SK-N-SH (cell line): ENCODE measurements at regions not wholly inside any gene's neighbourhood (a gene's known extent, or its start where the extent isn't known, plus 50 kb on each side); places are given as distances from the start of the nearest gene placed in this dataset.

Source experiments
- CTCF ChIA-PET: fragments of 300-600, 350-600 bp; formaldehyde crosslinking; extraction: SDS; loops from one replicate; lab custom pipeline; 2021; lab: Yijun Ruan, JAX
- POLR2A ChIA-PET: fragments of 350-600 bp; sonication (Branson Sonifier 250); formaldehyde crosslinking; extraction: SDS; loops from one replicate; lab custom pipeline; 2020; ENCODE audit warnings: antibody characterized with exemption, inconsistent platforms; lab: Yijun Ruan, JAX
- DNase-seq: peaks from one replicate; pipeline ENCODE4 v3.0.0; 2012
- H2AFZ ChIP-seq: fragments of 200-600 bp; sonication (generic); 2 replicates; pipeline ENCODE4 v1.8.1; 2016; ENCODE audit warnings: antibody characterized with exemption, mild to moderate bottlenecking, low read depth
- H3F3A ChIP-seq: fragments of 200-600 bp; sonication (generic); replicated peaks from 2 replicates; pipeline ENCODE3; 2016; ENCODE audit warnings: antibody characterized with exemption, mild to moderate bottlenecking; ENCODE audit not compliant: insufficient read depth
- H3K27ac ChIP-seq, 2 experiments: fragments of 200-500 bp in 1 of 2; fragments of 200-600 bp in 1 of 2; sonication (Bioruptor generic) in 1 of 2; sonication (generic), shearing (Covaris generic) in 1 of 2; 2 replicates each; pipeline versions ENCODE4 v1.5.1 to v1.6.1; 2014 to 2016; ENCODE audit warnings: low read depth in 2 of 2, inconsistent platforms in 1 of 2, low read length in 1 of 2, mild to moderate bottlenecking in 1 of 2, mixed read lengths in 1 of 2
- H3K27me3 ChIP-seq: fragments of 200-600 bp; sonication (generic), shearing (Covaris generic); 2 replicates; pipeline ENCODE4 v1.6.1; 2016; ENCODE audit warnings: mixed run types; ENCODE audit not compliant: insufficient read depth
- H3K36me3 ChIP-seq, 2 experiments: fragments of 200-500 bp in 1 of 2; fragments of 200-600 bp in 1 of 2; sonication (Bioruptor generic) in 1 of 2; sonication (generic) in 1 of 2; replicated peaks in 1 of 2; 2 replicates each; pipeline versions ENCODE3 to v1.5.1; 2014 to 2016; ENCODE audit warnings: low read length in 1 of 2, mild to moderate bottlenecking in 1 of 2; ENCODE audit not compliant: insufficient read depth in 2 of 2, control insufficient read depth in 1 of 2
- H3K4me1 ChIP-seq, 2 experiments: fragments of 200-500 bp in 1 of 2; fragments of 200-600 bp in 1 of 2; sonication (Bioruptor generic) in 1 of 2; sonication (generic), shearing (Covaris generic) in 1 of 2; 2 replicates each; pipeline versions ENCODE4 v1.5.1 to v1.6.1; 2014 to 2016; ENCODE audit warnings: low read depth in 1 of 2, low read length in 1 of 2, mixed run types in 1 of 2; ENCODE audit not compliant: insufficient read depth in 2 of 2, control insufficient read depth in 1 of 2
- H3K4me2 ChIP-seq: fragments of 200-600 bp; sonication (generic), shearing (Covaris generic); 2 replicates; pipeline ENCODE4 v1.6.1; 2017; ENCODE audit warnings: mixed run types
- H3K4me3 ChIP-seq, 2 experiments: fragments of 200-500 bp in 1 of 2; fragments of 200-600 bp in 1 of 2; sonication (Bioruptor generic) in 1 of 2; sonication (generic), shearing (Covaris generic) in 1 of 2; 2 replicates each; pipeline versions ENCODE4 v1.5.1 to v1.8.1; 2014 to 2016; ENCODE audit warnings: low read depth in 2 of 2, inconsistent platforms in 1 of 2, low read length in 1 of 2, mild to moderate bottlenecking in 1 of 2, mixed read lengths in 1 of 2, moderate library complexity in 1 of 2
- H3K79me2 ChIP-seq: fragments of 200-600 bp; sonication (generic); 2 replicates; pipeline ENCODE4 v1.8.1; 2017; ENCODE audit warnings: mild to moderate bottlenecking; ENCODE audit not compliant: insufficient read depth
- H3K9ac ChIP-seq: fragments of 200-600 bp; sonication (generic); 2 replicates; pipeline ENCODE4 v1.6.1; 2017; ENCODE audit warnings: mixed run types
- H3K9me2 ChIP-seq: fragments of 200-600 bp; sonication (generic); 2 replicates; pipeline ENCODE4 v1.6.1; 2017; ENCODE audit warnings: mixed run types
- H3K9me3 ChIP-seq: fragments of 200-600 bp; sonication (generic); 2 replicates; pipeline ENCODE4 v1.6.1; 2017; ENCODE audit warnings: mixed run types, mild to moderate bottlenecking, moderate library complexity
- H4K20me1 ChIP-seq: fragments of 200-600 bp; sonication (generic); 2 replicates; pipeline ENCODE4 v1.6.1; 2017; ENCODE audit warnings: mild to moderate bottlenecking, mixed run types; ENCODE audit not compliant: insufficient read depth
- EP300 ChIP-seq, 2 experiments: IDR thresholded peaks; 2 replicates each; pipeline versions ENCODE4 v1.4.0 to v1.6.1; 2012; ENCODE audit warnings: borderline replicate concordance in 1 of 2, low read depth in 1 of 2, low read length in 1 of 2
- FOSL2 ChIP-seq: IDR thresholded peaks from 2 replicates; pipeline ENCODE4 v1.4.0; 2012; ENCODE audit warnings: low read depth, mild to moderate bottlenecking, moderate library complexity, borderline replicate concordance
- FOXJ3 ChIP-seq: sonication (generic); formaldehyde crosslinking; IDR thresholded peaks from 2 replicates; pipeline ENCODE4 v1.5.1; 2020; ENCODE audit warnings: mild to moderate bottlenecking, missing genetic modification reagents
- FOXM1 ChIP-seq: IDR thresholded peaks from 2 replicates; pipeline ENCODE4 v1.4.0; 2012; ENCODE audit warnings: low read depth, mild to moderate bottlenecking
- GABPA ChIP-seq: IDR thresholded peaks from 2 replicates; pipeline ENCODE4 v1.4.0; 2012; ENCODE audit warnings: low read depth, mild to moderate bottlenecking
- JUND ChIP-seq: IDR thresholded peaks from 2 replicates; pipeline ENCODE4 v1.4.0; 2012
- NRF1 ChIP-seq: IDR thresholded peaks from 2 replicates; pipeline ENCODE4 v1.6.1; 2012; ENCODE audit warnings: low read depth, mild to moderate bottlenecking, low read length
- RAD21 ChIP-seq: IDR thresholded peaks from 2 replicates; pipeline ENCODE4 v1.6.1; 2012; ENCODE audit warnings: mild to moderate bottlenecking, low read length
- REST ChIP-seq: IDR thresholded peaks from 2 replicates; pipeline ENCODE4 v1.6.1; 2012; ENCODE audit warnings: mild to moderate bottlenecking, low read depth, low read length, moderate library complexity
- USF1 ChIP-seq: IDR thresholded peaks from 2 replicates; pipeline ENCODE4 v1.4.0; 2012; ENCODE audit warnings: low read depth, borderline replicate concordance
- USF2 ChIP-seq: fragments of 150-350 bp; IDR thresholded peaks from 2 replicates; pipeline ENCODE4 v1.6.1; 2017; ENCODE audit warnings: antibody characterized with exemption, low read length, low read depth, borderline replicate concordance
- YY1 ChIP-seq: IDR thresholded peaks from 2 replicates; pipeline ENCODE4 v1.4.0; 2012; ENCODE audit warnings: low read depth, mild to moderate bottlenecking
- WGBS: methylation state at CpG from one replicate; pipeline ENCODE4 v1.1.6; 2017; ENCODE audit warnings: low lambda C conversion rate; 5-methylcytosine and 5-hydroxymethylcytosine counted together

- TF ChIP-seq USF1 (no peak), FOXM1 (no peak), RAD21 (no peak), FOSL2 (no peak), JUND (no peak), NRF1 (no peak), USF2 (no peak)
Observed at GRCh38 chr5:34488984-34489383, 167.1 kb upstream of the RAI14 start.

GRCh38 chr5:34490506-34491250 lies 165.4 kb upstream of the RAI14 start:
- Histone ChIP-seq H3K9ac (no peak overlapping the region), H3K27me3 (no peaks in the 10 kb centered on the region), H3K4me1 (peaks cover 0 to 21% of the 10 kb centered on the region in 2 experiments), H3K27ac (peak overlapping the region in 1 of 2 experiments; percentile 24; a peak in 2 of 4 replicates), H3K79me2 (no peaks in the 10 kb centered on the region), H3K36me3 (no peaks in the 10 kb centered on the region), H3K9me2 (no peaks in the 10 kb centered on the region), H3K4me2 (no peak overlapping the region), H3K4me3 (no peak overlapping the region), H2AFZ (peak overlapping the region; percentile 54; the same call in 1 of the 2 replicates), H3K9me3 (no peaks in the 10 kb centered on the region), H3F3A (peaks cover 22% of the 10 kb centered on the region), H4K20me1 (no peaks in the 10 kb centered on the region)
- POLR2A ChIA-PET: no interaction called here
- 64% methylated on average over 10 of the region's 14 CpGs for WGBS
- no peak for DNase-seq
- no peak for TF ChIP-seq FOXJ3 (CRISPR knock-in tag)
- no peak for TF ChIP-seq EP300 (IDR thresholded peaks at IDR 0.05; ENCODE audit: borderline replicate concordance in 1 of 2, low read depth in 1 of 2, low read length in 1 of 2)
- no peak for TF ChIP-seq YY1
- no peak for TF ChIP-seq REST
- TF ChIP-seq GABPA: no peak
- CTCF ChIA-PET: interaction anchor here (0.6 to 1.4 kb wide), 3 partner anchors 13 to 464 kb away, joined by 3 to 5 read pairs (median 3); no protein-coding TSS in a partner anchor

More at GRCh38 chr5:34488984-34489383, 167.1 kb upstream of the RAI14 start:
- no peak overlapping the region for H2AFZ ChIP-seq
- peak overlapping the region in 1 of 2 experiments; percentile 97; a peak in 1 of 4 replicates for H3K27ac ChIP-seq
- no peak for DNase-seq
- peaks cover 0 to 21% of the 10 kb centered on the region in 2 experiments for H3K4me1 ChIP-seq
- peaks cover 21% of the 10 kb centered on the region for H3F3A ChIP-seq
- H3K36me3 ChIP-seq: no peaks in the 10 kb centered on the region
- WGBS: 57% methylated on average over 3 of the region's 4 CpGs
- H3K9me2 ChIP-seq: no peaks in the 10 kb centered on the region
- no peaks in the 10 kb centered on the region for H3K27me3 ChIP-seq
- no peaks in the 10 kb centered on the region for H3K9me3 ChIP-seq
- no peak overlapping the region for H3K4me2 ChIP-seq
- H4K20me1 ChIP-seq: no peaks in the 10 kb centered on the region
- no peak overlapping the region for H3K4me3 ChIP-seq
- CTCF ChIA-PET: interaction anchor here (1.1 to 1.8 kb wide), 5 partner anchors 13 to 514 kb away, joined by 3 to 8 read pairs (median 6); no protein-coding TSS in a partner anchor
- H3K9ac ChIP-seq: no peak overlapping the region
- POLR2A ChIA-PET: no interaction called here
- no peaks in the 10 kb centered on the region for H3K79me2 ChIP-seq
